GM21515 (cell line): ENCODE measurements at regions not wholly inside any gene's neighbourhood (a gene's known extent, or its start where the extent isn't known, plus 50 kb on each side); places are given as distances from the start of the nearest gene placed in this dataset.
"Not testable (repeated sequence)": the region's sequence is repeated elsewhere in the genome, so short reads cannot be mapped to it uniquely, and the experiment has no call there.

ENCODE experiments used
- ATAC-seq: cut with Tn5 transposase; IDR thresholded peaks from one replicate; pipeline ENCODE4 v1.9.1; 2021; ENCODE audit not compliant: unreplicated experiment

- no peak for ATAC-seq
These were observed 1198.9 kb downstream of the ROBO2 start for GRCh38 chr3:78238811-78239210.

GRCh38 chr3:78242724-78243123, 1202.8 kb downstream of the ROBO2 start:
- no peak for ATAC-seq

- ATAC-seq, result no peak
These were observed 1204.2 kb downstream of the ROBO2 start for GRCh38 chr3:78244136-78244535.

DNA sequence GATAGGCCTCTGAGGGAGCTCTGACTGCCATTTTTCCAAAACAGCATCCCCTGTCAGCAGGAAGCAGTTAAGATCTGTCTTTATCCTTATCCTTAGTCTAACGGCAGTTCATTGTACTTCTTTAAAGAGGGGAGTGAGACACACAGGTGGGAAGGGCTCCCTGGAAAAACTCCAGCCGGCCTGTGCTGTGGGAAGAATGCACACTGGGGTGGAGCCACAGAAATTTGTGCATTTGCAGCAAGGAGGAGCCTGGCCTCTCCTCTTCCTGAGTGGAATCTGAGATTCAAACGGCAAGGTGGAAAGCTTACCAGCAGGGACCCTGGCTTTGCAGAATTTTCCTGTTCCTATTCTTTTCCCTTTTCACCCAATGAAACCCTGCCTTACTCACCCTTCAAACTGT, 1209.4 kb downstream of the ROBO2 start:
- no peak for ATAC-seq

DNA sequence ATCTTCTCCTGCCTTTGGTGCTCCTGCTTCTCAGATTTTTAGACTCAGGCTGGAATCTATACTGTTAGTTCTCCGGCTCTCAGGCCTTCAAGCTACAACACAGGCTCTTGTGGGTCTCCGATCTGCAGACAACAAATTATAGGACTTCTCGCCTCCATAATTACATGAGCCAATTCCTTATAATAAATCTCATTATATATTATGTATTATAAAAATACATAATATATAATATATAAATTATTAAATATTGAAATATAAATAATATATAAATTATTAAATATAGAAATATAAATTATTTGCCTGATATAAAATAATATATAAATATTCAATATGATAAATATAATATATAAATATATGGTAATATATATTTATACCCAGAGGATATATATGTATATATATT, 1214.0 kb downstream of the ROBO2 start:
- no peak for ATAC-seq

GRCh38 chr3:78255403-78255802, 1215.5 kb downstream of the ROBO2 start:
- no peak for ATAC-seq

DNA sequence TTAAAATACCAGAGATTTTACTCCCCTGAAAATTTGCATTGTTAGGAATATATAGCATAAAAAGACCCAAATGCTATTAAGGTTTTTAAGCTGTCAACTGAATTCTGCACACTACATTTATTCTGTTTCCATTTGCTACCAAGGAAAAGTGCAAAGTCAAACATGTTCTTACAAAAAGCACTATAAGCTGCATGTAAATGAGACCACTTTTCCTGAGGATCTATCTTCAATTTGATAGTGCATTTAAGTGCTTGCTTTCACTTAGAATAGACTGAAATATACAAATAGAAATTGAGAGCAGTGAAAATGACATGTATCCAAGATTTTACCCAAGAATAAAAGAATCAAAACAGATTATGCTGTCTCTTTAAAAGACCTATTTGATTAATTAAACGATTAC, 1216.2 kb downstream of the ROBO2 start:
- no peak for ATAC-seq

DNA sequence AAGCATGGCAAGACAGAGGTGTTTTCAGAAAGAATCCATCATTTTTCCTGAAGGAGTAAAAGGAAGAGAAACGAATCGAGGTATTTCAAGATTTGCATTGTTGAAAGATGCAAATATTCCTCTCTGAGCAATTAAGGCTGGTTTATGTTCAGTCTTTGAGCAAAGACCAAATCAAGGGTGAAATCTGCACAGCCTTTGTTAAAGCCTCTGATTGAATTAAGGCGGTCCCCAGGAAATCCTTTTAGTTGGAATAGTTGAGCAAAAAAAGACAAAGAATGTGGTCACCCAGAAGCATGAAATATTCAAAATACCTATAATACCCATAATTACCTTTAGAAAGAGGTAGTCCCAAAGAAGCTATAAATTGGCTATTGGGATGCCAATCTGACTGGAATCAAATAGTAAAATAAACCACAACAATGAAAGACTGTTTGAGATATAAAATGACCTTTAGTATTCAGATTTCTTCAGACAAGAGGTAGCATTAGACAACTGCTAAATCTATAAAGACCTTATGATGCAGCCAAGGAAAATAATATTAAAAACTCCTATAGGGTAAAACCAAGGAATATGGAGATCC, 1218.1 kb downstream of the ROBO2 start:
- no peak for ATAC-seq

- ATAC-seq, result no peak
These were observed 1218.9 kb downstream of the ROBO2 start for GRCh38 chr3:78258798-78259197.

- no peak for ATAC-seq
These were observed 1220.5 kb downstream of the ROBO2 start for GRCh38 chr3:78260388-78260787.

DNA sequence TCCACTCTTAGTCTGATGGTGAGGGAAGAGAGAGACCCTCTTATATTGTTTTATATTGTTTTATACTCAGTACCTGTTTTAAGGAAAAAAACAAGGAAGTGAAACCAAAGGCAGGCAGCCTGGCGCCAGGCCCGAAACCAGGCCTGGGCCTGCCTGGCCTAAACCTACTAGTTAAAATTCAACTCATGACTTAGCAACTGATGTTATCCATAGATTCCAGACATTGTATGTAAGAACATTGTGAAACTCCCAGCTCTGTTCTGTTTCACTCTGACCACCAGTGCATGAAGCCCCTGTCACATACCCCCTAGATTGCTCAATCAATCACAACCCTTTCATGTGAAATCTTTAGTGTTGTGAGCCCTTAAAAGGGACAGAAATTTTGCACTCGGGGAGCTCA, 1226.7 kb downstream of the ROBO2 start:
- ATAC-seq, result not testable (repeated sequence)

DNA sequence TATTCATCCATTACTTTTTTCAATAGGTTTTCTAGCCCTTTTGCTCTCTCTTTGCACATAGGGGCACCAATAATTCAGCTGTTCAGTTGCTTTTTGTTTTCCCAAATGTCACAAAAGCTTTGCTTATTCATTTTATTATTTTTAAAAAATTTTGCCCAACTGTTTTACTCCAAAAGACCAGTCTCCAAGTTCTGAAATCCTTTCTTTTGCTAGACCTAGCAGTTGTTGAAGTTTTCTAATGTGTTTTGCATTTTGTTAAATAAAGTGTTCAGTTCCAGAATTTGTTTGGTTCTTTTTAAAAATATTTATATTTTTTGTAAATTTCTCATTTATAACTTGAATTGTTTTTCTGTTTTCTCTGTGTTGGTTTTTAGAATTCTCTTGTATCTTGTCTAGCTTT, 1227.3 kb downstream of the ROBO2 start:
- ATAC-seq, result no peak

- no peak for ATAC-seq
These were observed 1228.2 kb downstream of the ROBO2 start for GRCh38 chr3:78268087-78268486.

GRCh38 chr3:78268716-78269668, 1229.1 kb downstream of the ROBO2 start:
- ATAC-seq, result no peak

DNA sequence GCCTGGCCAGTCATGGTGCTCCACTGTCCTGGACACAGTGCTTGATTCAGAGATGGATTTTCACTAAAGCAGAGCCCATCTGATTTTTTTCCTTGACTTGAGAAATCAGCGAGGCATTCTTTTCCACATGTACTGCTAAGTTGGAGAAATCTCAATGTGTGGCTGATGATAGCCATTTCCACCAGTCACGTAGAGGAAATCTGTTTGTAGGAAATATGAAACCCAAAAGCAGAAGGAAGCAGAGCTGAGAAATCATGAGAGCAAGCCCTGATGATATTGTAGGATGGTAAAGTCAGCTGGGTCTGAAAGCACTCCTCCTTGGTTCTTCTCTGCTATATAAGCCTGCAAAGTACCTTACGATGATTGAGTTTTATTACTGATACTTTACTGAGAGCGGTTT, 1233.4 kb downstream of the ROBO2 start:
- no peak for ATAC-seq

DNA sequence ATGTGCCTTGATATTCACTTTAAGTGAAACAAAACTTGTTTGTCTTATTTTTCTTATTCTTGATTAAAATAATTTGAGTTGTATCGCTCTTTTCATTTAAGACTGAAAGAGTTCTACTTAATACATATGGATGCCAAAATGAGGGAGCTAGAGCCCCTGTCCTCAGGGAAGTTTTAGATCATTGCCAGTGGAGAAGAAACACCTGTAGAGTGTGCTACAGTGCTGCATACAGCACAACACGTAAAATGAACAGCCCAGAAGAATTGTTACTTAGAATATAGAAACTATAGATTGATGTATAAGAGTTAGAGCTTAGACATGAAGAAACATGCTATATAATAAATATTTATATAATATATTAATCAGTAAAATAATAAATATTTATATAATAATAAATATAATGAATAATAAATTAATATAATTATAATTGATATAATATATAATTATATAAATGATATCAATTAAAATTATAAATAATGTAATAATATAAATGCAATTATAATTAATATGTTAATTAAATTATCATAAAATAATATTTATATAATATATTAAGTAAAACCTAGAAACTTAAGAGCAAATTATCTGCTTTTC, 1234.7 kb downstream of the ROBO2 start:
- no peak for ATAC-seq

DNA sequence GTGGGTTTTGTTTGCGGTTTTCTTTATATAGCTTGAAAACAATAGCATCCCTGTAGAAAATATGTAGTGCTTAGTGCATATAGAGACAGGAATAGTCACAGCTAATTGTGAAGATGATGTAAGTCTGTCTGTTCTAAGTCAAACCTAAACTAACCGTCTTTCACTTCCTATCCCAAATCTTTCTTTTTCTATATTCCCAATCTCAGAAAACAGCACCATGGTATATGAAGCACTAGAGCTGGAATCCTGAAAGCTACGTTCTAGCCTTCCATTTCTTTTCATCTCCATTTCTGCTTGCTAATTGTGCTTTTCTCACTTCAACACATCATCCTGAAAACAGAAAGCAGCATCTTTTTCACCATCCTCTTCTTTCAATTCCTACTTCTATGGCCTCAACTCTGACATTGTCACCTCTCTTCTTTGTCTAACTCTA, 1235.5 kb downstream of the ROBO2 start:
- ATAC-seq, result no peak

DNA sequence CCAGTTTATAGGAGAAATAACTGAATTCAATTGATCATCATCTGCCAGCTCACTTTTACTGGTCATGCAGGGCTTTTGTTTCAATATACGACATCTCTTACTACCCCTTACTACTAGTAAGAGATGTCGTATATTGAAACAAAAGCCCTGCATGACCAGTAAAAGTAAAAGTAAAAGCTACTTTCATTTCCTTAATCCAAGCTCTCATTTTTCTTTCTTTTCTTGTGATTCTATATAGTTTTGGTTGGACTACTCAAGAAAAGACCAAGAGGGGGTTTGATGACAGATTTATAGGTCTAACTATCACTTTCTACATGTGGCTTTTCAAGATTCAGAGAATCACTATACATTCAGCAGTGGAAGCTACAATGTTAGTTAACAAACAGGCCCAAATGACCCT, 1237.3 kb downstream of the ROBO2 start:
- no peak for ATAC-seq

GRCh38 chr3:78277801-78278200, 1237.9 kb downstream of the ROBO2 start:
- no peak for ATAC-seq

GRCh38 chr3:78279091-78279490, 1239.2 kb downstream of the ROBO2 start:
- no peak for ATAC-seq

- ATAC-seq, result no peak
These were observed 1241.5 kb downstream of the ROBO2 start for GRCh38 chr3:78281381-78281780.

- no peak for ATAC-seq
These were observed 1244.1 kb downstream of the ROBO2 start for GRCh38 chr3:78283994-78284393.
